ENCODE measurements at regions not wholly inside any gene's neighbourhood (a gene's known extent, or its start where the extent isn't known, plus 50 kb on each side); places are given as distances from the start of the nearest gene placed in this dataset.
"Not testable (repeated sequence)": the region's sequence is repeated elsewhere in the genome, so short reads cannot be mapped to it uniquely, and the experiment has no call there.

- not testable (repeated sequence) for H3K27ac ChIP-seq
These were observed 51.1 kb upstream of the BNC1 start for GRCh38 chr15:83335542-83335941.

- TF ChIP-seq ZFX (IDR thresholded peaks at IDR 0.05; ENCODE audit: borderline replicate concordance), result no peak
- TF ChIP-seq, protein P1, sequence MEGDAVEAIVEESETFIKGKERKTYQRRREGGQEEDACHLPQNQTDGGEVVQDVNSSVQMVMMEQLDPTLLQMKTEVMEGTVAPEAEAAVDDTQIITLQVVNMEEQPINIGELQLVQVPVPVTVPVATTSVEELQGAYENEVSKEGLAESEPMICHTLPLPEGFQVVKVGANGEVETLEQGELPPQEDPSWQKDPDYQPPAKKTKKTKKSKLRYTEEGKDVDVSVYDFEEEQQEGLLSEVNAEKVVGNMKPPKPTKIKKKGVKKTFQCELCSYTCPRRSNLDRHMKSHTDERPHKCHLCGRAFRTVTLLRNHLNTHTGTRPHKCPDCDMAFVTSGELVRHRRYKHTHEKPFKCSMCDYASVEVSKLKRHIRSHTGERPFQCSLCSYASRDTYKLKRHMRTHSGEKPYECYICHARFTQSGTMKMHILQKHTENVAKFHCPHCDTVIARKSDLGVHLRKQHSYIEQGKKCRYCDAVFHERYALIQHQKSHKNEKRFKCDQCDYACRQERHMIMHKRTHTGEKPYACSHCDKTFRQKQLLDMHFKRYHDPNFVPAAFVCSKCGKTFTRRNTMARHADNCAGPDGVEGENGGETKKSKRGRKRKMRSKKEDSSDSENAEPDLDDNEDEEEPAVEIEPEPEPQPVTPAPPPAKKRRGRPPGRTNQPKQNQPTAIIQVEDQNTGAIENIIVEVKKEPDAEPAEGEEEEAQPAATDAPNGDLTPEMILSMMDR (IDR thresholded peaks at IDR 0.05), result no peak
- no peak overlapping the region for H3K27ac ChIP-seq
These were observed 54.9 kb upstream of the BNC1 start for GRCh38 chr15:83339396-83339795.

GRCh38 chr15:83340087-83340486, 55.6 kb upstream of the BNC1 start:
- no peak for TF ChIP-seq ZFX (IDR thresholded peaks at IDR 0.05; ENCODE audit: borderline replicate concordance)
- TF ChIP-seq, protein P1 (IDR thresholded peaks at IDR 0.05), result no peak
- no peak overlapping the region for H3K27ac ChIP-seq

DNA sequence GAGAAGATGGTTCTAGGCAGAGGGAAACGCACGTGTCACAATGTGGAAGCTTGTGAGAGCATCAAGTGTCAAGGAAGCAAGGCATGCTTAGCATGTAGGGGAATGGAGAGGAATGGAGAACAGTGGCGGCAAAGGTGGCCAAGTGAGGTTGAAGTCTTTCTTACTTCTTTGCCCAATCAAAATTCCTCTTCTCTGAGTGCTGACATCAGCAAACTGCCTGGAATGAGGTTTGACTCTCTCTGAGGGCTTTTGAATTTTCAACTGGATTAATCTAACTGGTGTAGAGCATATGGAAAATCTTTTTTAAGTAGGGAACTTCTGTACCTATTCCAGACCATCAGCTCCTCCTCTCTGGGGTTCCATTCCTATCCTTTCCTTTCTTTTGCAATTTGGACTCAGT, 61.9 kb upstream of the BNC1 start:
- no peak for TF ChIP-seq ZFX (IDR thresholded peaks at IDR 0.05; ENCODE audit: borderline replicate concordance)
- TF ChIP-seq, protein P1 (IDR thresholded peaks at IDR 0.05), result no peak
- H3K27ac ChIP-seq, result no peak overlapping the region

DNA sequence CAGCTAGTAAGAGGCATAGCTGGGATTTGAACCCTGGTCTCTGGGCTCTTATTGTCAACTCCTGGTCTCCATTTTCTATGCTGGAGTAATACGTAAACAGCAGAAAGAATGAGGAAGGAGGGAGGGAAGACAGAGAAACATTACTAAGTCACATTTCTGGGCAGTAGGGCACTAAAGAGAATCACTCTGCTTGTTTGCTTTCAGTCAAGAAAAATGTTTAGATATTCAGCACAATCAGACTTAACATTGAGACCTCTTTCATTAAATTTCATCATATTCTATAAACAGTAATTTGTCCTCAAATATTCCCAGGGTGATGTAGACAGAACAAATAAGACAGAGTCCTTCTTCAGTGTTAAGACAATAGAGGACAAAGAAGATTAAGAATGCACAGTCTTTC, 67.7 kb upstream of the BNC1 start:
- H3K27ac ChIP-seq, result no peak overlapping the region

DNA sequence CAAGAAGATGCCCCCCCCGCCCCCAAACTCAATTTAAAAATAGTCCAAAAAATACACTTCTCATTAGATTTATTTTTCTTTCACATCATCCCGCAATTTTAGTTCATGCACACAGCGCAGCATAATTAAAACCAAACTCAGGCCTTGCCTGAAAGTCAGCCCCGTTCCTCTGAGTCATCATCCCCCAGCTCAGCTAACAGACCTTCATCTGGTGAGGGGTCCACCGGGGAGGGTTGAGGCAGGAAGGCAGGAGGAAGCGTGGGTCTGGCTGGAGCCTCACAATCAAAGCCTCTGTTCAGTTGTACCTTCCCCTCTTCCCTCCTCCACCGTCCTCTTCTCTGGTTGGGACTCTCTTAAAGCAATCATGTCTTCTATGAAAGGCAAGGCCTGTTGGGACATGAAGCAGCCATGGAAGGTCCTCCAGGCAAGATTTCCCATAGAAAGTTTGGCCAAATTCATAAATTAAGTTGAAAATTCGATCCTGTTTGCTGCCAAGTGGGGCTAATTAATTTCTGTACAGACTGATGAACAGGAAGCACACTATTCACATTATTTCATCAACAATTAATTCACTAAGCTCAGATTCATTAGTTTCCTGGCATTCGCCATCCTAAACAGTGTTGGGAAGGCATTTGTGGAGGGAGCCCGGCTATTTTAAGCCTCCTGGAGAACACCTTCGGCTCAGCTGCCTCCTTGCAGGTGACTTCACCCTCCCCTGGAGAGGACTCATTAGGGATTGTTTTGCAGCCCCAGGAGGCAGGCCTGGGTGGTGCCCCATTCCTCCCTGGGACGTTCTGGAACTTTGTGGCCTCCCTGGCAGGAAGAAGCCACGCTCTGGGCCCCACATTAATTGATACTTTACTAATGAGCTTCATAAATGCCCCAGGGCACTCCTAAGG, 72.3 kb upstream of the BNC1 start:
- H3K27ac ChIP-seq, result no peak overlapping the region
- no peak for TF ChIP-seq ZFX (IDR thresholded peaks at IDR 0.05; ENCODE audit: borderline replicate concordance)
- TF ChIP-seq, protein P1 (IDR thresholded peaks at IDR 0.05), result no peak

More for the DNA sequence above, 67.7 kb upstream of the BNC1 start:
- TF ChIP-seq ZFX (IDR thresholded peaks at IDR 0.05; ENCODE audit: borderline replicate concordance), result no peak
- TF ChIP-seq, protein P1 (IDR thresholded peaks at IDR 0.05), result no peak

DNA sequence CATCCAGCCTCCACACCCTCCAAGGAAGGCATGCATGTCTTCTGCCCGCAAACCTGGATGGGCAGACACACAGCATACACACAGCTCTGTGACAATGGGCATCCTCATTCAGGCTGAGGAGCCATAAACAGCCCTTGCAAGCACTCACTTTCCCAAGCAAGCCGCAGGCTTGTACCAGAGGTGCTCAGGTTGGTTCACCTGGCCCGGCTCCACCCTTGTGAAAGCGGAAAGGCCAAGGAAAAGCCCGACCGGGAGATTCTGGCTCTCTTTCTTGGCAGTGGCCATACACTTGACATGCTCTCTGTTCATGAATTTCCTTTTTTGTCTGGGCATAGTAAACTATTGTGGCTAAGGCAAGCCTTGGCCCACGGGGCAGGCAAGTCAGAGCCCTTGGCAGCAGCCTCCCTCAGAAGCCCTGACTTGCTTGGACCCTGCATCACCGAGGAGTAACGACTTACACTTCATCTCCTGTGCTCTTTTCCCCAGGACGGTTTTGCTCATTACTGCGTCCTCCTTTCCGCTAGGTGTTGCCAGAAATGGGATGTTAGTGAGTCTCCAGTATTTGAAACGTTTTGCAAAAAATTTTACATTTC, 74.6 kb upstream of the BNC1 start:
- TF ChIP-seq, protein P1 (IDR thresholded peaks at IDR 0.05), result no peak
- no peak for TF ChIP-seq ZFX (IDR thresholded peaks at IDR 0.05; ENCODE audit: borderline replicate concordance)
- no peak overlapping the region for H3K27ac ChIP-seq

All from 22Rv1 (cell line).